GM12878 (cell line): ENCODE measurements at regions not wholly inside any gene's neighbourhood (a gene's known extent, or its start where the extent isn't known, plus 50 kb on each side); places are given as distances from the start of the nearest gene placed in this dataset.

Experiments used
- CHD4 ChIP-seq: fragments of 200-600 bp; sonication (generic); IDR thresholded peaks from 2 replicates; pipeline ENCODE4 v1.6.1; 2016; ENCODE audit warnings: mild to moderate bottlenecking
- CTCF ChIP-seq, 3 experiments: IDR thresholded peaks in 2 of 3; conservative IDR thresholded peaks in 1 of 3; 2 replicates each; pipeline ENCODE4 v1.5.1; 2011; ENCODE audit warnings: low read depth in 3 of 3, low read length in 3 of 3, mild to moderate bottlenecking in 3 of 3, control low read depth in 2 of 3, moderate library complexity in 2 of 3, inconsistent platforms in 1 of 3, mixed read lengths in 1 of 3; ENCODE audit not compliant: control insufficient read depth in 2 of 3, insufficient read depth in 1 of 3; ENCODE audit errors: extremely low read depth in 1 of 3
- EP300 ChIP-seq, 2 experiments: fragments of 150-350 bp in 1 of 2; IDR thresholded peaks; 2 replicates each; pipeline ENCODE4 v1.6.1; 2011 to 2012; ENCODE audit warnings: low read depth in 2 of 2, low read length in 2 of 2, borderline replicate concordance in 1 of 2, improper control_type of control experiment in 1 of 2, inconsistent platforms in 1 of 2; ENCODE audit not compliant: control insufficient read depth in 1 of 2
- EZH2 ChIP-seq: IDR thresholded peaks from 2 replicates; pipeline ENCODE4 v1.6.1; 2012; ENCODE audit warnings: low read depth, mild to moderate bottlenecking, control low read depth, inconsistent platforms, low read length, borderline replicate concordance; ENCODE audit not compliant: control insufficient read depth
- FOXM1 ChIP-seq: IDR thresholded peaks from 2 replicates; pipeline ENCODE4 v1.6.1; 2012; ENCODE audit warnings: low read depth, mild to moderate bottlenecking, inconsistent platforms, low read length, moderate library complexity
- MTA3 ChIP-seq: IDR thresholded peaks from 2 replicates; pipeline ENCODE4 v1.6.1; 2012; ENCODE audit warnings: low read length, inconsistent platforms, borderline replicate concordance
- NBN ChIP-seq: fragments of 450-650 bp; IDR thresholded peaks from 2 replicates; pipeline ENCODE4 v1.6.1; 2016
- RAD21 ChIP-seq: IDR thresholded peaks from 2 replicates; pipeline ENCODE4 v1.6.1; 2011; ENCODE audit warnings: mild to moderate bottlenecking, low read depth, low read length, moderate library complexity; ENCODE audit not compliant: insufficient read depth
- REST ChIP-seq: IDR thresholded peaks from 2 replicates; pipeline ENCODE4 v1.6.1; 2012; ENCODE audit warnings: mild to moderate bottlenecking, low read depth, low read length
- RFX5 ChIP-seq: IDR thresholded peaks from 2 replicates; pipeline ENCODE4 v1.6.1; 2011; ENCODE audit warnings: low read depth, low read length, improper control_type of control experiment
- SMC3 ChIP-seq: IDR thresholded peaks from 2 replicates; pipeline ENCODE4 v1.6.1; 2011; ENCODE audit warnings: low read length, improper control_type of control experiment, borderline replicate concordance

- TF ChIP-seq RAD21 (no peak), EP300 (IDR thresholded peaks at IDR 0.05; ENCODE audit: borderline replicate concordance in 1 of 2, control insufficient read depth in 1 of 2, low read depth in 2 of 2, low read length in 2 of 2) (no peak), REST (no peak), CTCF (IDR thresholded peaks at IDR 0.05 in 2 of 3, conservative IDR thresholded peaks at IDR 0.05 in 1 of 3; ENCODE audit: control insufficient read depth in 2 of 3, extremely low read depth in 1 of 3, insufficient read depth in 1 of 3, low read depth in 3 of 3, low read length in 3 of 3) (no peak), RFX5 (no peak), MTA3 (no peak), FOXM1 (no peak), EZH2 (no peak), NBN (no peak), CHD4 (no peak), SMC3 (no peak)
These were observed 472.8 kb downstream of the TOX3 start for GRCh38 chr16:52074133-52074532.
